Stimulated activated naive CD4-positive, alpha-beta T cell treated with Interleukin-2 at 50 U/mL for 16 hours (primary cell): ENCODE measurements at regions not wholly inside any gene's neighbourhood (a gene's known extent, or its start where the extent isn't known, plus 50 kb on each side); places are given as distances from the start of the nearest gene placed in this dataset.

Source experiments
- DNase-seq: peaks from one replicate; lab custom pipeline; 2025; lab: John Stamatoyannopoulos, UW

DNA sequence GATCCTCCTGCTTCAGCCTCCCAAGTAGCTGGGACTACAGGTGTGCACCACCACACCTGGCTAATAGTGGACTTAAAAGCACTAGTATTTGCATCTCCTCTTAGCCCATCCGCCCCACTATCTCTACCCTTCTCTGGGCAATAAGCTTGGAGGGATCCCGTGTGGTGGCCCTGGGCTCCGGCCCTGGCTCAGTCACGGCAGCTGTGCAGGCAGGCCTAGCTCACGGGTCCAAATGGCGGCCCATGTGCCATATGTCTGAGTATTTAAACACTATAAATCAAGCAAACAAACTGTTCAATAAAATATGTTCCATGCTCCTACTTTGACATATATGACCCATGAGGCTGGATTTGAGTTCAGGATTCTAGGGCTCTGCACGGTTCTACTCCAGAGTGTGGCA lies 118.4 kb downstream of the BANF2 start:
- no peak for DNase-seq

DNA sequence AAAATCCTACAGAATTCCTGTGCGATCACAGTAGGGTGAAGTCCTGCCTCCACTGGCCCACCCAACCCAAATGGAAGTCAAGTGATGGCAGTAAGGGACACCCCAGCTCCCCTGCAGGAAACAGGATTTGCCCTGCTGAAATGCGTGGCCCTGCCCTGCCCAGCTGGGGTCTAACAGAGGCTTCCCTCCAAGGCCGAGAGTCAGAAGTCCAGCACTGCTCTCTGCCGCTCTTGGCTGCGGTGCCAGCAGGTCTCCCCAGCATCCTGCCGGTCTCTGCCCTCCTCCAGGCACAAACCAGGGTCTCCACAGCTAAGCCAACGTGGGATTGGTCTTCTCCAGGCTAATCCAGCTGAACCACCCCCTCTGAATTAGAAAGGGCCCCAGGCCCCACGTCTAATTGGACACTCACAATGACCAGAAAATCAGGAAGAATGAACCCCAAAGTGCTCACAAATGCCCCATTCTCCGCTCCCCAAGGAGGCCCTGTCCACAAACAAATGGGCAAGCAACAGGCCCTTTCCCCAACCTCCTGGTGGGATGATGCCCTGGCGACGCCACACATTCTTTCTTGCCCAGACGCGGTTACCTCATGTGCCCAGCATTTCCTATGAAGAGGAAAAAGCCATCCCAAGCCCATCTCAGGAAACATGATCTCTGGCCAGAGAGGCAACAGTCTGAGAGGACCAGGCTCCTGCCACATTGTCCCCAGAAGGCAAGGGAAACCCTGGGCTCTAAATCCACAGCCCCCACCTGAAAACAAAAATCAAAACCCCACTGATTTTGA lies 117.2 kb downstream of the BANF2 start:
- DNase-seq = no peak

- DNase-seq = no peak
These were observed 111.8 kb downstream of the BANF2 start for GRCh38 chr20:17811628-17811965.

DNA sequence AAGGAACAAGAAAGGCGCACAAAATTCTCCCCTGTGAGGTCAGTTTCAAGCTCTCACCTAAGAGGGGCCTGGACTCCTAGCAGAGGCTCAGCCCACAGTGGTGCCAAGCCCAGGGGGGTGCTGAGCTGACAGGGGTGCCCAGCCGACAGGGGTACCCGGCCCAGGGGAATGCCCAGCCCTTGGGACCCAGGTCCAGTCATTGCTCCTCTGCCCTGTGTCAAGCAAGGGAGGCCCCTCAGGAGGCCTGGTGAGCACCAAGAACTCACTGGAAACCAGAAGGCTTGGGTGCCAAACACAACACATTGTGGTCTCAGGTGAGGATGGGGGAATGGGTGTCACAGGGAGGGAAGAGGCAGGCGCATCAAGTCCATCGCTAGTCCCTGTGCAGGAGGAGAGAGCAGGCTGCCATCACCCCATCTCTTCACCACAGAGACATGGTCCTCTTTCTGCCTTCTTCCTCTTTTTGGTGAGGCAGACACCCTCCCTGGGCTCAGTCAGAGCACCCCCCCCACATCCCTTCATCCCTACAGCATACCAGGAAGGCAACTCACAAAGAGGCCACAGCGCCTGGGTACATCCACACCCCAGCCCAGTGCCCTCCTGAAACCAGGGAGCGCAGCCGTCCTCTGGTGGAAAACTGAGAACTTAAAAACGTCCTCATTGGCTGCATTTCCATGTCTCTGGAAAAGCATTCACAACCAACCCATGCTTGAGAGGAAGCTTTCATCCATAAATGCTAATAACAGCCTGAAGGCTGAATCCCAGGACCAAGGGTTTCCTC lies 111.3 kb downstream of the BANF2 start:
- DNase-seq = no peak

DNA sequence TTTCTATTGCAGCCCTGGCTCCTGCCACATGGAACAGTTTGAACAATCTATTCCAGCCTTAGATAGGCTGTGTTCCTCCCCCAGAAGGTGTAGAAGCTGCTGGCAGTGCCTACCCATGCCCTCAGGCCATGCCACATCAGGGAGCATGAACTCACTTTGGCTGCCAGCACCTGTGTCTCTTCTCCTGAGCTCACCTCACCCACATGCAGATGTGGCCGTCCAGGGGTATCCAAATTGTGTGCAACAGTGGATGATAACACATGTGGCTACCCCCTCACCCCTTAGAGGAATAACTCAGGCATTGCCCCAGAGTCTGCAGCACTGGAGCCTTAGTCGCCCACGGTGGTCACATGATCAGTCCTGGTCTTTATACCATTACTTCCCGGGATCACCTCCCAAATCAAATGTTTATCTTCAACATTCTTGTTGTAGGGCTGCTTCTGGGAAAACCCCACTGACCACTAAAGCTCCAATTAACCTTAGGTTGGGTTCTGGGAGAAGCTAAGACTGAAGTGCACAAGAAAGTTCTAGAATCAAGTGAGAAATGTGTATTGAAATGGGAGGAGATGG lies 110.4 kb downstream of the BANF2 start:
- no peak for DNase-seq

DNA sequence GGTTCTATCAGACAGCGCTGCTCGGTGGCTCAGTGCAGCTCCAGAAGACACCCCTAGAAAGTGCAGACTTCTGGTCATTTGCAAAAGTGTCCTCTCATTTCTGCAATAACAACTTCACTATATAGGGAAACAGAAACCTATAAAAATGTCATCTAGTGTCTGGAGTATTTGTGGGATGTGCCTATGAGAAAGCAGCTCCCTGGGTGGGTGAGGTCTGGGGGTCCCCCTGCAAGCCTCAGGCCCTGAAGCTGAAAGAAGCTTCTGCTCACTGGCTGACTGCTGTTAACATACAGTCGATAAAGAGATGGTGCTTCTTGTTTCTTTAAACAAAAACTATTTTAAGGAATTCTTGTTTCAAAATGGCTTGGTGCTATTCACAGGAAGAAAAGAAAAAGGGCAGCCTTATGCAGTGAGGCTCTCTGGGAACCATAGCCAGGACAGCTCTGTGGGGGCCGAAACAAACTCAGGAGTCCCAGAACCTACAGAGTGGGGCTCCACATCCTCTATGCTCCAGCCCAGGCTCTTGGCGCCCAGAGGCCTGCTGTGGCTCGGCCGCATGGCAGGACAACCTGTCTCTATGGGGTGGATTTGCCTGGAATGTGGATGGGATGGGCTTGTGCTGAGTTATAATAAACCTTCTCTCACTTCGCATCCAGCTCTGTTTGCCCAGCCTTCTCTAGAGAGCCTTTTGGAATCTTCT lies 109.7 kb downstream of the BANF2 start:
- no peak for DNase-seq

DNA sequence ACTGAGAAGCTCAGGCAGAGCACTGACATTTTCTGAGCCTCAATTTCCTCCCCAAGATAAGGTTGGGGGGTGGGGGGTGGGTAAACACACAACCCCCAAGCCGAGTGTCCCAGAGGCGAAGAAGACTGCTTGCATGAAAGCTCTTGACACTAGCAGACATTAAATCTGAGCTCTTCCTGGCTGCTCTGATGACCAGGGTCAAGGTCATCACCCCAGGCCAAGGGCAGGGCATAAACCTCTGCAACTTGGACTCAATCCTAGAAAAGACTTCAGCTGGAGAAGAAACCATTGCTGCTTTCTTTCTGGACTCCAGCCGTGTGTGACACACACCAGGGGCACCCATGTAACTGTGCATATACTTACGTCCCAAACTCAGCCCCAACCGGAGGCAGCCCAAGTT lies 109.0 kb downstream of the BANF2 start:
- no peak for DNase-seq

DNA sequence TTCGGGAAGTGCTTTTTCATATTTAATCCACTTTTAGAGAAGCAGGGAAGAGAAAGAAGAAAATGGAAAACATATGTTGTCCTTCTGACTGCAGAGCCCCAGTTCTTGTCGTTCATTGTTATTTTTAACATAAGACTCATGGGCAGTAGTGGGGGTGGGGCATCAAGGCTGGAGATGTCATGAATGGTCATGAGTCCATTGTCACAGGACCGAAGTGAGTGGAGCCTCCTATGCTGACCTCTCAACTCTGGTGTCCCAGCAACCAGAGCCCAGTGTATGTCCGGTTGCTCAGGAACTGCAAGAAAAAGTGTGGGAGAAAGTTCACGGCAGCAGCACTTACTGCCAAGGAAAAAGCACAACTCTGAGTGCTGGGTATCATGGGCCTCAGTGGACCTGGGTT lies 108.6 kb downstream of the BANF2 start:
- no peak for DNase-seq

GRCh38 chr20:17807651-17808050 lies 107.9 kb downstream of the BANF2 start:
- no peak for DNase-seq

- DNase-seq = no peak
These were observed 107.1 kb downstream of the BANF2 start for GRCh38 chr20:17806739-17807441.

DNA sequence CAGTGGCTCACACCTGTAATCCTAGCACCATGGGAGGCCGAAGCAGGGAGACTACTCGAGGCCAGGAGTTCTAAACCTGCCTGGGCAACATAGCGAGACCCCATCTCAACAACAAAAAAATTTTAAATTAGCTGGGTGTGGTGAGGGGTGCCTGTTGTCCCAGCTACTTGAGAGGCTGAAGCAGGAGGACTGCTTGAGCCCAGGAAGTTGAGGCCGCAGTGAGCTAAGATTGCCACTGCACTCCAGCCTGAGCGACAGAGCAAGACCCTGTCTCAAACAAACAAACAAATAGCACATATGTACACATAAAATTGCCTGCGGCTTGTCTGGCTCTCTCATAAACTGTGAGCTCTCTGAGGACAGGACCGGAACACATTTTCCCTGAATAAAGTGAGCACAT lies 106.3 kb downstream of the BANF2 start:
- DNase-seq = no peak

DNA sequence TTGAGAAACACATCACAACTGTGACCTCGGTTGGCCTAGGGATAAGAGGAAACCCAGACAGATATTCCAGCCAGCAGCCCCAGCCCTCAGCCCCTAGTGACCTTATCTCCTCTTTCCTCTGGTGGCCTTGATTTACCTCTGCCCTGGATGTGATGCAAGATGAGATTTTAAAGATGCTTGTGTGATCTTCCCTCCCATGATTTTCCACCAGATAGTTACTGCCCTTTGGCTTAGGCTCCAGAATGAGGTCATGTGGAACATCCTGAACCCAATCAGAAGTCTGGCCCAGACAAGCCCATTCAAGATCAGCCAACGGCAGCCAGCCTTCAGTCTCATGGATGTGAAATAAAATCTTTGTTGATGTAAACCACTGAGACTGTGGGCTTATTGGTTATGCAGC lies 104.0 kb downstream of the BANF2 start:
- no peak for DNase-seq

DNA sequence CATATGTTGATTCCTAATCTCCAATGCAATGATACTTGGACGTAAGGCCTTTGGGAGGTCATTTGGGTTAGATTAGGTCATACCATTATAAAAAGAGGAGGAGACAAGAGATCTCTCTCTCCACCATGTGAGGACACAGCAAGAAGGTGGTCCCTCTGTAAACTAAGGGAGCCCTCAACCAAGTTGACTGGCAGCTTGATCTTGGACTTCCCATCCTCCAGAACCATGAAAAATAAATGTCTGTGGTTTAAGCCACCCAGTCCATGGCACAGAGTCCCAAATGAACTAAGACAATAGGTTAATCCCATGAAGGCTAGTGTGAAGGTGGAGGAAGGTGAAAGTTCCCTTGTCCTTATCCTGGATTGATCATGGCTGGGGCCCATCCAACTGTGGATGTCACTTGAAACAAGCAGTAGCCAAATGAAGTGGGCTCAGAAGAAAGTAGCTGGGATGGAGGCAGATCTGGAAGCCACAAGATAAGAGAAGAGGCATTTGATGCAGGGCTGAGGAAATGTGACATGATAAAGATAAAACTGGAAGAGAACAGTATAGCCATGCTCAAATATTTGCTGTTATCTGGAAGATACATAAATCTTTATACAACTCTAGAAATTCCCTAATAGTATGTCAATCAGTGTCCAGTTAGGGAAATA lies 99.9 kb downstream of the BANF2 start:
- no peak for DNase-seq

GRCh38 chr20:17798601-17799000 lies 98.8 kb downstream of the BANF2 start:
- no peak for DNase-seq

GRCh38 chr20:17797579-17797978 lies 97.8 kb downstream of the BANF2 start:
- DNase-seq = no peak

- no peak for DNase-seq
These were observed 97.4 kb downstream of the BANF2 start for GRCh38 chr20:17797161-17797560.

GRCh38 chr20:17796091-17796563 lies 96.4 kb downstream of the BANF2 start:
- DNase-seq = no peak

- no peak for DNase-seq
These were observed 95.8 kb downstream of the BANF2 start for GRCh38 chr20:17795501-17796071.

GRCh38 chr20:17795003-17795402 lies 95.2 kb downstream of the BANF2 start:
- no peak for DNase-seq

DNA sequence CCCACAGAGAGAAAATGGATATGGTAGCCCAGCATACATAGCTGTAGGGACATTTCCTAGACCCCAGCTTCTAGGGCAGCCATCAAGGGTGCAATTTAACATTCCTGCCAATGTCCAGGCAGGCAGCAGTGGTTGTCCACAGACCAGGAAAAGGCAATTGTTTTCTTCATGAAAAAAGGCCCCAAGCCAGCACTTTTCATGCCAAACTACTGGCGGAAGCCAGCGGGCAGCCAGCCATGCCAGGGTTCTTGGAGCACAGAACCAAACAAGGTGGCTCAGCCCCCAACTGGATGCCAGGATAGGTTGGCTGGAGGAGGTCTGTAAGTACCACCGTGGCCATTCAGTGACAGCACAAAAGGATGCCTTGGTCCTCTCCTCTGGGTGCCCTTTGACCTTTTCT lies 94.6 kb downstream of the BANF2 start:
- no peak for DNase-seq

- no peak for DNase-seq
These were observed 94.2 kb downstream of the BANF2 start for GRCh38 chr20:17793986-17794385.
